ENCODE measurements at regions not wholly inside any gene's neighbourhood (a gene's known extent, or its start where the extent isn't known, plus 50 kb on each side); places are given as distances from the start of the nearest gene placed in this dataset.

DNA sequence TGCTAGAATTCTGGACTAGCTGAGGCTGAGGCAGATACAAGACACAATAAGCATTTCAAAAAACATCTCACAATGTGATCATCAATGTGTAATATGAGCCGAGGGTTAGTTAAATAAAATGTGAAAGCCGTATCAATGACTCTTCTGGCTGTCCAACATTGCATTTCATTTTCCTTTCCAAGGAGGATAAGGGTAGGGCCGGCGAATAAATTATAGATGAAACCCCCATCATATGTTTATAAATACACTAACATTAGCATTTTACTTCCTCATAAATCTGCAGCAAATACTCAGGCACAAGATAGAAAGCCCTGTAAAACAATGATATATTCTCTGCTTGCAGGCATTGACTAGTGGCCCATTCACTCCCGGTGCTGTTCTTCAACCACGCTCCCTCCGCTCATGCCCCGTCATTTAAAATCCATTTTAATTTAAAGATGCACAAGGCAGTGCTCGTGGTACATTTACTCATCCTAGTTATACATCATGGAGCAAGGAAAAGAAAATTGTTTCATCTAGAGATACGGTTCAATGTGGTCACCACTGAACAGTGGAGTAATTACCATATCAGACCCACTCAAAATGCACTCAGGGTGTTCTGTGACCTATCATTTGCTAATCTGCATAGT, 59.9 kb upstream of the RCN1 start:
- in situ Hi-C loops (cut with MboI; ENCODE audit: low pct_unique_long_range_greater_than_20kb, low sequenced_read_pairs, unreplicated experiment), result no loop called here

GRCh38 chr11:32029721-32030120, 61.2 kb upstream of the RCN1 start:
- no peak for DNase-seq (ENCODE audit: low spot score)
- TF ChIP-seq, protein P1, sequence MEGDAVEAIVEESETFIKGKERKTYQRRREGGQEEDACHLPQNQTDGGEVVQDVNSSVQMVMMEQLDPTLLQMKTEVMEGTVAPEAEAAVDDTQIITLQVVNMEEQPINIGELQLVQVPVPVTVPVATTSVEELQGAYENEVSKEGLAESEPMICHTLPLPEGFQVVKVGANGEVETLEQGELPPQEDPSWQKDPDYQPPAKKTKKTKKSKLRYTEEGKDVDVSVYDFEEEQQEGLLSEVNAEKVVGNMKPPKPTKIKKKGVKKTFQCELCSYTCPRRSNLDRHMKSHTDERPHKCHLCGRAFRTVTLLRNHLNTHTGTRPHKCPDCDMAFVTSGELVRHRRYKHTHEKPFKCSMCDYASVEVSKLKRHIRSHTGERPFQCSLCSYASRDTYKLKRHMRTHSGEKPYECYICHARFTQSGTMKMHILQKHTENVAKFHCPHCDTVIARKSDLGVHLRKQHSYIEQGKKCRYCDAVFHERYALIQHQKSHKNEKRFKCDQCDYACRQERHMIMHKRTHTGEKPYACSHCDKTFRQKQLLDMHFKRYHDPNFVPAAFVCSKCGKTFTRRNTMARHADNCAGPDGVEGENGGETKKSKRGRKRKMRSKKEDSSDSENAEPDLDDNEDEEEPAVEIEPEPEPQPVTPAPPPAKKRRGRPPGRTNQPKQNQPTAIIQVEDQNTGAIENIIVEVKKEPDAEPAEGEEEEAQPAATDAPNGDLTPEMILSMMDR (IDR thresholded peaks at IDR 0.05; ENCODE audit: extremely low read depth, insufficient read depth, missing control alignments), result no peak
- in situ Hi-C loops (cut with MboI; ENCODE audit: low pct_unique_long_range_greater_than_20kb, low sequenced_read_pairs, unreplicated experiment), result no loop called here

More for the DNA sequence above, 59.9 kb upstream of the RCN1 start:
- no peak for DNase-seq (ENCODE audit: low spot score)
- TF ChIP-seq, protein P1 (IDR thresholded peaks at IDR 0.05; ENCODE audit: extremely low read depth, insufficient read depth, missing control alignments), result no peak

DNA sequence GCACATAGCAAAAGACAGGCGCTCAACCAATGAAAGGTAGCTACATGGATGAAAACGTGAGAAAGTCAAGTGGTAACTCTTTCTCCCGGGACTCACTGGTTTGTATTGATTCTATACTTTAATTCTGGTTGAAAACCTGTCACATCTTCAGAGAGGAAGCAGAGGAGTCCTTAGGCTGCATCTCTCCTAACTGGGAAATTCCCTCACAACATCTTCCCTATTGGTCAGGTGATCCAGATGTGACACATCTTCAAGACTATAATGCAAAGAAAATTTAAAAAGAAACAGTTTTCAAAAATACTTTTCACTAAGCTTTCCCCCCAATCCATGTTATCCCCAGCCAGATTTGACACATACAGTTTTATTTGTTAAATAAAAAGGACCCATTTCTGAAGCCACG, 62.7 kb upstream of the RCN1 start:
- DNase-seq (ENCODE audit: low spot score), result no peak
- TF ChIP-seq, protein P1 (IDR thresholded peaks at IDR 0.05; ENCODE audit: extremely low read depth, insufficient read depth, missing control alignments), result no peak
- in situ Hi-C loops (cut with MboI; ENCODE audit: low pct_unique_long_range_greater_than_20kb, low sequenced_read_pairs, unreplicated experiment), result no loop called here

GRCh38 chr11:32026766-32027165, 64.1 kb upstream of the RCN1 start:
- TF ChIP-seq, protein P1 (IDR thresholded peaks at IDR 0.05; ENCODE audit: extremely low read depth, insufficient read depth, missing control alignments), result no peak
- in situ Hi-C loops (cut with MboI; ENCODE audit: low pct_unique_long_range_greater_than_20kb, low sequenced_read_pairs, unreplicated experiment), result no loop called here
- no peak for DNase-seq (ENCODE audit: low spot score)

GRCh38 chr11:32024948-32025347, 65.9 kb upstream of the RCN1 start:
- DNase-seq (ENCODE audit: low spot score), result no peak
- TF ChIP-seq, protein P1 (IDR thresholded peaks at IDR 0.05; ENCODE audit: extremely low read depth, insufficient read depth, missing control alignments), result no peak
- in situ Hi-C loops (cut with MboI; ENCODE audit: low pct_unique_long_range_greater_than_20kb, low sequenced_read_pairs, unreplicated experiment), result no loop called here

- TF ChIP-seq, protein P1 (IDR thresholded peaks at IDR 0.05; ENCODE audit: extremely low read depth, insufficient read depth, missing control alignments), result no peak
- DNase-seq (ENCODE audit: low spot score), result no peak
- in situ Hi-C loops (cut with MboI; ENCODE audit: low pct_unique_long_range_greater_than_20kb, low sequenced_read_pairs, unreplicated experiment), result no loop called here
Observed at GRCh38 chr11:32023370-32024305, 67.2 kb upstream of the RCN1 start.
